ENCODE measurements at regions not wholly inside any gene's neighbourhood (a gene's known extent, or its start where the extent isn't known, plus 50 kb on each side); places are given as distances from the start of the nearest gene placed in this dataset.

DNA sequence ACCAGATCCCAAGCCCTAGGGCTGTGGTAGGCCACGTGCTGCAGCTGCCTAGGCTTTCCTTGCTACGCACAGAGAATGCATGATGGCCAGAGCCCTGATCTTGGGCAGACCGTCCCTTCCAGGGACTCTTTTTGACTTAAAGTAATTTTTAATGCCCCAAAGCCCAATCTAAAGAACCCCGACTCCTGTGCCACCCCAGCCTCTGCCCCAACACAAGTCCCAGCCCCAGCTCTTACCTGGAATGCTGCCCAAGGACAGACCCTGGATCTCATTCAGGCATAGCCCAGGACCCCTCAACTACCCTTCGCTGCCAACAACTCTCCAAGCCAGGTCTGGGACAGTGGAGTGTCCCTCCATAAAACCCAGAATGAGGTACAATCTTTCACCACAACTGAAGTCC lies 211.7 kb upstream of the B3GAT1 start (continued):
- TF ChIP-seq, protein P1, sequence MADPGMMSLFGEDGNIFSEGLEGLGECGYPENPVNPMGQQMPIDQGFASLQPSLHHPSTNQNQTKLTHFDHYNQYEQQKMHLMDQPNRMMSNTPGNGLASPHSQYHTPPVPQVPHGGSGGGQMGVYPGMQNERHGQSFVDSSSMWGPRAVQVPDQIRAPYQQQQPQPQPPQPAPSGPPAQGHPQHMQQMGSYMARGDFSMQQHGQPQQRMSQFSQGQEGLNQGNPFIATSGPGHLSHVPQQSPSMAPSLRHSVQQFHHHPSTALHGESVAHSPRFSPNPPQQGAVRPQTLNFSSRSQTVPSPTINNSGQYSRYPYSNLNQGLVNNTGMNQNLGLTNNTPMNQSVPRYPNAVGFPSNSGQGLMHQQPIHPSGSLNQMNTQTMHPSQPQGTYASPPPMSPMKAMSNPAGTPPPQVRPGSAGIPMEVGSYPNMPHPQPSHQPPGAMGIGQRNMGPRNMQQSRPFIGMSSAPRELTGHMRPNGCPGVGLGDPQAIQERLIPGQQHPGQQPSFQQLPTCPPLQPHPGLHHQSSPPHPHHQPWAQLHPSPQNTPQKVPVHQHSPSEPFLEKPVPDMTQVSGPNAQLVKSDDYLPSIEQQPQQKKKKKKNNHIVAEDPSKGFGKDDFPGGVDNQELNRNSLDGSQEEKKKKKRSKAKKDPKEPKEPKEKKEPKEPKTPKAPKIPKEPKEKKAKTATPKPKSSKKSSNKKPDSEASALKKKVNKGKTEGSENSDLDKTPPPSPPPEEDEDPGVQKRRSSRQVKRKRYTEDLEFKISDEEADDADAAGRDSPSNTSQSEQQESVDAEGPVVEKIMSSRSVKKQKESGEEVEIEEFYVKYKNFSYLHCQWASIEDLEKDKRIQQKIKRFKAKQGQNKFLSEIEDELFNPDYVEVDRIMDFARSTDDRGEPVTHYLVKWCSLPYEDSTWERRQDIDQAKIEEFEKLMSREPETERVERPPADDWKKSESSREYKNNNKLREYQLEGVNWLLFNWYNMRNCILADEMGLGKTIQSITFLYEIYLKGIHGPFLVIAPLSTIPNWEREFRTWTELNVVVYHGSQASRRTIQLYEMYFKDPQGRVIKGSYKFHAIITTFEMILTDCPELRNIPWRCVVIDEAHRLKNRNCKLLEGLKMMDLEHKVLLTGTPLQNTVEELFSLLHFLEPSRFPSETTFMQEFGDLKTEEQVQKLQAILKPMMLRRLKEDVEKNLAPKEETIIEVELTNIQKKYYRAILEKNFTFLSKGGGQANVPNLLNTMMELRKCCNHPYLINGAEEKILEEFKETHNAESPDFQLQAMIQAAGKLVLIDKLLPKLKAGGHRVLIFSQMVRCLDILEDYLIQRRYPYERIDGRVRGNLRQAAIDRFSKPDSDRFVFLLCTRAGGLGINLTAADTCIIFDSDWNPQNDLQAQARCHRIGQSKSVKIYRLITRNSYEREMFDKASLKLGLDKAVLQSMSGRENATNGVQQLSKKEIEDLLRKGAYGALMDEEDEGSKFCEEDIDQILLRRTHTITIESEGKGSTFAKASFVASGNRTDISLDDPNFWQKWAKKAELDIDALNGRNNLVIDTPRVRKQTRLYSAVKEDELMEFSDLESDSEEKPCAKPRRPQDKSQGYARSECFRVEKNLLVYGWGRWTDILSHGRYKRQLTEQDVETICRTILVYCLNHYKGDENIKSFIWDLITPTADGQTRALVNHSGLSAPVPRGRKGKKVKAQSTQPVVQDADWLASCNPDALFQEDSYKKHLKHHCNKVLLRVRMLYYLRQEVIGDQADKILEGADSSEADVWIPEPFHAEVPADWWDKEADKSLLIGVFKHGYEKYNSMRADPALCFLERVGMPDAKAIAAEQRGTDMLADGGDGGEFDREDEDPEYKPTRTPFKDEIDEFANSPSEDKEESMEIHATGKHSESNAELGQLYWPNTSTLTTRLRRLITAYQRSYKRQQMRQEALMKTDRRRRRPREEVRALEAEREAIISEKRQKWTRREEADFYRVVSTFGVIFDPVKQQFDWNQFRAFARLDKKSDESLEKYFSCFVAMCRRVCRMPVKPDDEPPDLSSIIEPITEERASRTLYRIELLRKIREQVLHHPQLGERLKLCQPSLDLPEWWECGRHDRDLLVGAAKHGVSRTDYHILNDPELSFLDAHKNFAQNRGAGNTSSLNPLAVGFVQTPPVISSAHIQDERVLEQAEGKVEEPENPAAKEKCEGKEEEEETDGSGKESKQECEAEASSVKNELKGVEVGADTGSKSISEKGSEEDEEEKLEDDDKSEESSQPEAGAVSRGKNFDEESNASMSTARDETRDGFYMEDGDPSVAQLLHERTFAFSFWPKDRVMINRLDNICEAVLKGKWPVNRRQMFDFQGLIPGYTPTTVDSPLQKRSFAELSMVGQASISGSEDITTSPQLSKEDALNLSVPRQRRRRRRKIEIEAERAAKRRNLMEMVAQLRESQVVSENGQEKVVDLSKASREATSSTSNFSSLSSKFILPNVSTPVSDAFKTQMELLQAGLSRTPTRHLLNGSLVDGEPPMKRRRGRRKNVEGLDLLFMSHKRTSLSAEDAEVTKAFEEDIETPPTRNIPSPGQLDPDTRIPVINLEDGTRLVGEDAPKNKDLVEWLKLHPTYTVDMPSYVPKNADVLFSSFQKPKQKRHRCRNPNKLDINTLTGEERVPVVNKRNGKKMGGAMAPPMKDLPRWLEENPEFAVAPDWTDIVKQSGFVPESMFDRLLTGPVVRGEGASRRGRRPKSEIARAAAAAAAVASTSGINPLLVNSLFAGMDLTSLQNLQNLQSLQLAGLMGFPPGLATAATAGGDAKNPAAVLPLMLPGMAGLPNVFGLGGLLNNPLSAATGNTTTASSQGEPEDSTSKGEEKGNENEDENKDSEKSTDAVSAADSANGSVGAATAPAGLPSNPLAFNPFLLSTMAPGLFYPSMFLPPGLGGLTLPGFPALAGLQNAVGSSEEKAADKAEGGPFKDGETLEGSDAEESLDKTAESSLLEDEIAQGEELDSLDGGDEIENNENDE (IDR thresholded peaks at IDR 0.05; ENCODE audit: insufficient replicate concordance, low read length): no peak
- TF ChIP-seq, protein P2, sequence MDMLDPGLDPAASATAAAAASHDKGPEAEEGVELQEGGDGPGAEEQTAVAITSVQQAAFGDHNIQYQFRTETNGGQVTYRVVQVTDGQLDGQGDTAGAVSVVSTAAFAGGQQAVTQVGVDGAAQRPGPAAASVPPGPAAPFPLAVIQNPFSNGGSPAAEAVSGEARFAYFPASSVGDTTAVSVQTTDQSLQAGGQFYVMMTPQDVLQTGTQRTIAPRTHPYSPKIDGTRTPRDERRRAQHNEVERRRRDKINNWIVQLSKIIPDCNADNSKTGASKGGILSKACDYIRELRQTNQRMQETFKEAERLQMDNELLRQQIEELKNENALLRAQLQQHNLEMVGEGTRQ (IDR thresholded peaks at IDR 0.05; ENCODE audit: low read length): no peak
- TF ChIP-seq POU5F1 (IDR thresholded peaks at IDR 0.05; ENCODE audit: low read depth, low read length) (no peak), FOSL1 (IDR thresholded peaks at IDR 0.05; ENCODE audit: insufficient read depth, low read depth, low read length) (no peak), TEAD4 (IDR thresholded peaks at IDR 0.05; ENCODE audit: low read depth, low read length) (no peak), CEBPB (IDR thresholded peaks at IDR 0.05; ENCODE audit: low read depth, low read length) (no peak), BCL11A (IDR thresholded peaks at IDR 0.05; ENCODE audit: low read depth in 2 of 2, low read length in 2 of 2) (no peak), EZH2 (IDR thresholded peaks at IDR 0.05; ENCODE audit: low read depth, low read length, severe bottlenecking) (no peak), PHF8 (conservative IDR thresholded peaks at IDR 0.05; ENCODE audit: low read depth, low read length) (no peak), KDM5A (IDR thresholded peaks at IDR 0.05; ENCODE audit: low read length) (no peak), SIN3A (conservative IDR thresholded peaks at IDR 0.05 in 1 of 2, IDR thresholded peaks at IDR 0.05 in 1 of 2; ENCODE audit: low read depth in 1 of 2, low read length in 2 of 2) (no peak)
